Medulla oblongata (tissue), 1 donor: ENCODE measurements at regions not wholly inside any gene's neighbourhood (a gene's known extent, or its start where the extent isn't known, plus 50 kb on each side); places are given as distances from the start of the nearest gene placed in this dataset.

ENCODE experiments used
- DNase-seq: peaks from one replicate; pipeline ENCODE4 v3.0.0-alpha.2; 2015; ENCODE audit errors: extremely low spot score

DNA sequence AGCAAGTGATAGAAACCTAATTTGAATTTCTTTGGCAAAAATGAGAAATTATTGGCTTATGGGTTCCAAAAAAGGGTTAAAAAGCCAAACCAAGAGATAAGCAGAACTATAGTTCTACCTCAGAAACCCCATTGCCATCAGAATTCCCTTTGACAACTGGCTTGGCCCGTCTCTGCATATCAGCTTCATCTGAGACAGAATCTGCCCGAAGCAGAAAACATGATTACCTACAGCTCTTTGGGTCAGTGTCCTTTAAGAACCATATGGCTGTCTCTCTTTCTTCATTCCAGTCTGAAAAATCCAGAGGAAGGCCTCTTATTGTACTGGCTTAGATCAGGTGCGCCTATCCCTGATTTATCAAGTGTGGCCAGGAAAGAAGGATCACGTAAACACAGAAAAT is 49.8 kb upstream of the AGPS start:
- DNase-seq, result no peak
